OCI-LY7 (cell line): ENCODE measurements at regions not wholly inside any gene's neighbourhood (a gene's known extent, or its start where the extent isn't known, plus 50 kb on each side); places are given as distances from the start of the nearest gene placed in this dataset.

Source experiments
- BruUV-seq: library from RNA; stranded (reverse); fragments of 400-500 nt; replicated peaks from 2 replicates; lab custom pipeline; 2021; lab: Mats Ljungman, UMichigan
- CTCF ChIA-PET: fragments of 300-600 bp; sonication (Branson Sonifier 250); formaldehyde crosslinking; loops from one replicate; lab custom pipeline; 2022; ENCODE audit warnings: antibody characterized with exemption; ENCODE audit not compliant: unreplicated experiment; lab: Charles Lee
- POLR2A ChIA-PET: fragments of 300-600 bp; sonication (Branson Sonifier 250); formaldehyde crosslinking; loops from one replicate; lab custom pipeline; 2022; ENCODE audit warnings: antibody characterized with exemption; lab: Charles Lee
- DNase-seq: peaks from one replicate; pipeline ENCODE4 v3.0.0-alpha.2; 2015; ENCODE audit warnings: low spot score
- H2AFZ ChIP-seq: fragments of 200-600 bp; sonication (generic), shearing (Covaris generic); 2 replicates; pipeline ENCODE4 v1.6.1; 2014; ENCODE audit warnings: mild to moderate bottlenecking, antibody characterized with exemption, low read length, moderate library complexity
- H3K27ac ChIP-seq: fragments of 200-600 bp; sonication (generic); 2 replicates; pipeline ENCODE4 v1.5.1; 2014; ENCODE audit warnings: mixed run types, low read depth, mild to moderate bottlenecking, moderate library complexity, low read length, inconsistent platforms; ENCODE audit not compliant: poor library complexity, severe bottlenecking
- H3K36me3 ChIP-seq: fragments of 200-600 bp; sonication (generic); 2 replicates; pipeline ENCODE4 v1.6.1; 2014; ENCODE audit warnings: mild to moderate bottlenecking, antibody characterized with exemption, low read length, moderate library complexity, mixed read lengths; ENCODE audit not compliant: insufficient read depth
- H3K4me1 ChIP-seq: fragments of 200-600 bp; sonication (generic); 2 replicates; pipeline ENCODE4 v1.5.1; 2014; ENCODE audit warnings: mild to moderate bottlenecking, low read length; ENCODE audit not compliant: insufficient read depth, poor library complexity, severe bottlenecking
- H3K4me2 ChIP-seq: fragments of 200-600 bp; sonication (generic); 2 replicates; pipeline ENCODE4 v1.6.1; 2014; ENCODE audit warnings: mild to moderate bottlenecking, low read length
- H3K4me3 ChIP-seq: fragments of 200-600 bp; sonication (generic); 2 replicates; pipeline ENCODE4 v1.5.1; 2014; ENCODE audit warnings: mild to moderate bottlenecking, low read depth, low read length; ENCODE audit not compliant: poor library complexity, severe bottlenecking
- H3K79me2 ChIP-seq: fragments of 200-600 bp; sonication (generic); 2 replicates; pipeline ENCODE4 v1.6.1; 2016; ENCODE audit warnings: low read depth, mild to moderate bottlenecking, low read length, moderate library complexity, mixed read lengths; ENCODE audit not compliant: insufficient read depth
- H3K9me2 ChIP-seq: fragments of 200-600 bp; sonication (generic); 2 replicates; pipeline ENCODE4 v1.6.1; 2016; ENCODE audit warnings: mild to moderate bottlenecking, low read length, mixed read lengths; ENCODE audit not compliant: insufficient read depth
- H3K9me3 ChIP-seq: fragments of 200-600 bp; sonication (generic); 2 replicates; pipeline ENCODE4 v1.6.1; 2014; ENCODE audit warnings: mild to moderate bottlenecking, mixed run types, low read length, mixed read lengths
- H4K20me1 ChIP-seq: fragments of 200-600 bp; sonication (generic); 2 replicates; pipeline ENCODE4 v1.6.1; 2014; ENCODE audit warnings: mild to moderate bottlenecking, antibody characterized with exemption, low read length, moderate library complexity, mixed read lengths; ENCODE audit not compliant: insufficient read depth
- CTCF ChIP-seq: fragments of 200-600 bp; sonication (generic); conservative IDR thresholded peaks from 2 replicates; pipeline ENCODE4 v1.5.1; 2014; ENCODE audit warnings: mild to moderate bottlenecking, antibody characterized with exemption, low read length, moderate library complexity, mixed read lengths
- EZH2phosphoT487 ChIP-seq: fragments of 200-600 bp; sonication (generic); IDR thresholded peaks from 2 replicates; pipeline ENCODE4 v1.6.1; 2018; ENCODE audit warnings: low read depth, borderline replicate concordance, mild to moderate bottlenecking, mixed run types, antibody characterized with exemption, low read length, moderate library complexity, mixed read lengths
- intact Hi-C: fragments of 100-400 bp; cut with micrococcal nuclease; formaldehyde crosslinking; loops from one replicate; pipeline ENCODE4 v1.10.0; 2022; ENCODE audit not compliant: unreplicated experiment

DNA sequence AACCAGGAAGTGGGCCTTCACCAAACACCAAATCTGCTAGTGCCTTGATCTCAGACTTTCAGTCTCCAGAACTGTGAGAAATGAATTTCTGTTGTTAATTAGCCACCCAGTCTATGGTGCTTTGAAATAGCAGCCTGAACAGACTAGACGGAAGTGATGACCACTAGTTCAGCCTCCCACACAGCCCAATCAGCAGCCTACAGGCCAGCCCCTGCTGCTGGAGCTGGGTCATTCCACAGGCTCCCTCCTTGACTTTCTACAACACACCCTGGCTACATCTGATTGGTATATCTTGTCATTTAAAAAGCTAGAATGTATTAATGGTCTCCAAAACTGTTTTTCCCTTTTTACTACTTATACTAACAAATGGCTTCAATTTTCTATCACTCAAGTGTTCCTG, 277.2 kb upstream of the TAC1 start:
- no peaks in the 10 kb centered on the region for H4K20me1 ChIP-seq
- H3K4me2 ChIP-seq, result no peak overlapping the region
- H2AFZ ChIP-seq, result no peak overlapping the region
- H3K4me1 ChIP-seq, result no peaks in the 10 kb centered on the region
- DNase-seq, result no peak
- no peak overlapping the region for H3K4me3 ChIP-seq
- H3K9me2 ChIP-seq, result no peaks in the 10 kb centered on the region
- no peaks in the 10 kb centered on the region for H3K9me3 ChIP-seq
- no peak overlapping the region for H3K27ac ChIP-seq
- no peak for TF ChIP-seq CTCF
- TF ChIP-seq EZH2phosphoT487, result no peak
- H3K79me2 ChIP-seq, result no peaks in the 10 kb centered on the region
- no peaks in the 10 kb centered on the region for H3K36me3 ChIP-seq
- intact Hi-C loops, result no loop called here
- CTCF ChIA-PET, result no interaction called here
- BruUV-seq, result no TSS peak
- POLR2A ChIA-PET, result no interaction called here

DNA sequence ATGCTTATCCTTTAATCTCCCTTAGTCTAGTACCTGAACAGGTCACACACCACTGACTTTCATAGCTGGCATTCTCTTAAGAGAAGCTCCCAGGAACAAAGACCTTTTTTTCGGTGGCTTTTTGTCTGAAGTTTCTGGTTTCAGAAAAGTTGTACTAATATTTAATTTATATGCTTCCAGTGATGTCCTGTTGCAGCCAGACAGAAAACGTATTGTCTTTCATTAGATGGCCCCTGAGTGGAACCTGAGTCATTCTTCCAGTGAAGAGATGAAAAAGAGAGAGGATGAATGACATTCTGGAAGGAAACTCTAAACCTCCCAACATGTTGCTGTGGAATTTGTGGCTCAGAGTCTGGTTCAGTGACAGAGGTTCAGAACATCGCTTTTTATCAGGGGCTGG, 274.8 kb upstream of the TAC1 start:
- no peaks in the 10 kb centered on the region for H3K9me2 ChIP-seq
- H3K4me1 ChIP-seq, result no peaks in the 10 kb centered on the region
- intact Hi-C loops, result no loop called here
- H4K20me1 ChIP-seq, result no peaks in the 10 kb centered on the region
- no TSS peak for BruUV-seq
- no peak overlapping the region for H3K4me2 ChIP-seq
- no peaks in the 10 kb centered on the region for H3K79me2 ChIP-seq
- TF ChIP-seq EZH2phosphoT487 (no peak), CTCF (no peak)
- DNase-seq, result no peak
- CTCF ChIA-PET, result no interaction called here
- no peaks in the 10 kb centered on the region for H3K9me3 ChIP-seq
- no peak overlapping the region for H3K27ac ChIP-seq
- no peak overlapping the region for H2AFZ ChIP-seq
- POLR2A ChIA-PET, result interaction anchor here (0.6 to 1.1 kb wide), 2 partner anchors 19 to 320 kb away, joined by 3 read pairs; no protein-coding TSS in a partner anchor
- no peak overlapping the region for H3K4me3 ChIP-seq
- no peaks in the 10 kb centered on the region for H3K36me3 ChIP-seq

DNA sequence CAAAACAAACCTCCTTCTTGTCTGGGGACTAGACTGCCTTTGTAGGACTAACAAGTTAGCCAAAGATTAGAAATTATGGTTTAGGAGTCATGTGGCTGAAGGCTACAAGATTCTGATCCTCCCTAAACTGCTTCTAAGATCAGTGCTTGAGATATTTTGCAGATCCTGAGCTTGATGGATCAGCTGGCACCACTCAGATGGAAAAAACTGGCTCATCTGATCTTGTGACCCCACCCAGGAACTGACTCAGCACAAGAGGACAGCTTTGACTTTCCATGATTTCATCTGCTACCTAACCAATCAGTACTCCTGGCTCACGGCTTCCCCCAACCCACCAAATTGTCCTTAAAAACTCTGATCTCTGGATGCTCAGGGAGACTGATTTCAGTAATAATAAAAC, 271.5 kb upstream of the TAC1 start:
- no peak overlapping the region for H3K4me2 ChIP-seq
- no TSS peak for BruUV-seq
- ChIA-PET CTCF (no interaction called here), POLR2A (interaction anchor here (0.5 kb wide), 1 partner anchor 38 kb away, joined by 3 read pairs; no protein-coding TSS in a partner anchor)
- H3K9me3 ChIP-seq, result no peaks in the 10 kb centered on the region
- H4K20me1 ChIP-seq, result no peaks in the 10 kb centered on the region
- H3K79me2 ChIP-seq, result no peaks in the 10 kb centered on the region
- H3K4me3 ChIP-seq, result no peak overlapping the region
- no peaks in the 10 kb centered on the region for H3K36me3 ChIP-seq
- no peak overlapping the region for H2AFZ ChIP-seq
- no peak overlapping the region for H3K27ac ChIP-seq
- intact Hi-C loops, result no loop called here
- TF ChIP-seq EZH2phosphoT487, result no peak
- no peak for TF ChIP-seq CTCF
- no peaks in the 10 kb centered on the region for H3K4me1 ChIP-seq
- no peaks in the 10 kb centered on the region; the same call in 1 of the 2 replicates for H3K9me2 ChIP-seq
- no peak for DNase-seq
